Nephron progenitor cell (in vitro differentiated cells): ENCODE measurements at regions not wholly inside any gene's neighbourhood (a gene's known extent, or its start where the extent isn't known, plus 50 kb on each side); places are given as distances from the start of the nearest gene placed in this dataset.

Experiments used
- DNase-seq: peaks from one replicate; pipeline ENCODE4 v3.0.0; 2021
- H3K27ac Mint-ChIP-seq: 2 replicates; pipeline ENCODE4 v1.8.0; 2021; ENCODE audit warnings: mild to moderate bottlenecking, moderate library complexity, mixed read lengths
- H3K27me3 Mint-ChIP-seq: 2 replicates; pipeline ENCODE4 v1.8.0; 2021; ENCODE audit warnings: mild to moderate bottlenecking, low read depth, mixed read lengths; ENCODE audit not compliant: poor library complexity
- H3K36me3 Mint-ChIP-seq: 2 replicates; pipeline ENCODE4 v1.8.0; 2021; ENCODE audit warnings: low read depth, mixed read lengths
- H3K4me1 Mint-ChIP-seq: 2 replicates; pipeline ENCODE4 v1.8.0; 2021; ENCODE audit warnings: mixed read lengths
- H3K4me3 Mint-ChIP-seq: 2 replicates; pipeline ENCODE4 v1.8.0; 2021; ENCODE audit warnings: mild to moderate bottlenecking, moderate library complexity, mixed read lengths
- H3K9me3 Mint-ChIP-seq: 2 replicates; pipeline ENCODE4 v1.8.0; 2021; ENCODE audit warnings: mild to moderate bottlenecking, moderate library complexity, mixed read lengths
- CTCF ChIP-seq: fragments of 200-600 bp; sonication (generic); IDR thresholded peaks from 2 replicates; pipeline ENCODE4 v1.5.0; 2021; ENCODE audit warnings: antibody characterized with exemption

GRCh38 chr3:181881749-181882148 is 170.0 kb downstream of the SOX2 start:
- H3K27ac Mint-ChIP-seq, result no peak overlapping the region
- no peak for DNase-seq
- no peak for TF ChIP-seq CTCF
- H3K36me3 Mint-ChIP-seq, result no peaks in the 10 kb centered on the region
- H3K4me1 Mint-ChIP-seq, result no peaks in the 10 kb centered on the region
- peaks cover 4% of the 10 kb centered on the region for H3K27me3 Mint-ChIP-seq
- H3K9me3 Mint-ChIP-seq, result no peaks in the 10 kb centered on the region
- no peak overlapping the region for H3K4me3 Mint-ChIP-seq

- no peak for TF ChIP-seq CTCF
- no peak overlapping the region for H3K27ac Mint-ChIP-seq
These were observed 174.3 kb downstream of the SOX2 start for GRCh38 chr3:181885868-181886630.

GRCh38 chr3:181886676-181887075 is 175.0 kb downstream of the SOX2 start:
- H3K4me3 Mint-ChIP-seq, result no peak overlapping the region
- H3K27me3 Mint-ChIP-seq, result peaks cover 10% of the 10 kb centered on the region
- H3K9me3 Mint-ChIP-seq, result peaks cover 5% of the 10 kb centered on the region
- no peak overlapping the region for H3K27ac Mint-ChIP-seq
- no peaks in the 10 kb centered on the region for H3K4me1 Mint-ChIP-seq
- DNase-seq, result no peak
- no peaks in the 10 kb centered on the region for H3K36me3 Mint-ChIP-seq
- TF ChIP-seq CTCF, result no peak

More at GRCh38 chr3:181885868-181886630, 174.3 kb downstream of the SOX2 start:
- Mint-ChIP-seq H3K4me3 (no peak overlapping the region), H3K4me1 (no peaks in the 10 kb centered on the region), H3K27me3 (peaks cover 8% of the 10 kb centered on the region), H3K9me3 (peaks cover 5% of the 10 kb centered on the region), H3K36me3 (no peaks in the 10 kb centered on the region)
- no peak for DNase-seq

DNA sequence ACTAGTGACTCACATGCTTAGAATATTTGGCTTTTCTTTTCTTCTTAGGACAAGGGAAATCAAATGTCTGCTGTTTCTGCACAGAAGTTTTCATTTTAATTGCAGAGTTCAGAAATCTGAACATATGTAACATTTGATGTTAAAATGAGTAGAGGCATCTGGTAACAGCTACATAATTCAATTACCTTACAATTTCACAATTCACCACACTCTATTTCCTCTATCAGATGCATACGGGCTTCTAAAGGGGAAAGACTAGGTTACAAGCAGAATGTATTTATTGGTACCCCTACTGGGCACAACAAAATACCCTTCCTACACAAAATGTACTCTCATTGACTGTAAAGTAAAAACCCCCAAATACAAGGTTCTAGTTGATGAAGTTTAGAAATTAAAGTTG is 176.0 kb downstream of the SOX2 start:
- Mint-ChIP-seq H3K9me3 (peaks cover 5% of the 10 kb centered on the region), H3K36me3 (no peaks in the 10 kb centered on the region), H3K4me1 (no peaks in the 10 kb centered on the region), H3K4me3 (no peak overlapping the region), H3K27ac (no peak overlapping the region), H3K27me3 (peaks cover 13% of the 10 kb centered on the region)
- TF ChIP-seq CTCF, result no peak
- DNase-seq, result no peak

DNA sequence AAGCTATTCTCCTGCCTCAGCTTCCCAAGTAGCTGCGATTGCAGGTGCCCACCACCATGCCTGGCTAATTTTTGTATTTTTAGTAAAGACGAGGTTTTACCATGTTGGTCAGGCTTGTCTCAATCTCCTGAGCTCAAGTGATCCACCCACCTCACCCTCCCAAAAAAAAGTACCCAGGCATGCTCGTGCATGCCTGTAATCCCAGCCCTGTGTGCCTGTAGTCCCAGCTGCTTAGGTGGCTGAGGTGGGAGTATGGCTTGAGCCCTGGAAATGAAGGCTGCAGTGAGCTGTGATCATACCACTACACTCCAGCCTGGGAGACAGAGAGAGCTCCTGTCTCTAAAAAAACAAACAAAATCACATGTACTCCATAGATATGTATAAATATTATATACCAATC is 176.5 kb downstream of the SOX2 start:
- Mint-ChIP-seq H3K4me3 (no peak overlapping the region), H3K27me3 (peaks cover 13% of the 10 kb centered on the region), H3K36me3 (no peaks in the 10 kb centered on the region), H3K27ac (no peak overlapping the region), H3K9me3 (peaks cover 5% of the 10 kb centered on the region), H3K4me1 (no peaks in the 10 kb centered on the region)
- DNase-seq, result no peak
- TF ChIP-seq CTCF, result no peak

- peaks cover 13% of the 10 kb centered on the region for H3K27me3 Mint-ChIP-seq
- no peaks in the 10 kb centered on the region for H3K36me3 Mint-ChIP-seq
- H3K4me1 Mint-ChIP-seq, result peaks cover 4% of the 10 kb centered on the region
- no peak for DNase-seq
- H3K27ac Mint-ChIP-seq, result no peak overlapping the region
- peaks cover 5% of the 10 kb centered on the region for H3K9me3 Mint-ChIP-seq
- no peak overlapping the region for H3K4me3 Mint-ChIP-seq
- no peak for TF ChIP-seq CTCF
These were observed 181.1 kb downstream of the SOX2 start for GRCh38 chr3:181892848-181893247.
